Limb (tissue), 2 donors: ENCODE measurements at regions not wholly inside any gene's neighbourhood (a gene's known extent, or its start where the extent isn't known, plus 50 kb on each side); places are given as distances from the start of the nearest gene placed in this dataset.

ENCODE experiments used
- DNase-seq, 2 donors: peaks; one replicate each; pipeline ENCODE4 v3.0.0-alpha.2; 2016; ENCODE audit errors: extremely low spot score in 2 of 2

DNA sequence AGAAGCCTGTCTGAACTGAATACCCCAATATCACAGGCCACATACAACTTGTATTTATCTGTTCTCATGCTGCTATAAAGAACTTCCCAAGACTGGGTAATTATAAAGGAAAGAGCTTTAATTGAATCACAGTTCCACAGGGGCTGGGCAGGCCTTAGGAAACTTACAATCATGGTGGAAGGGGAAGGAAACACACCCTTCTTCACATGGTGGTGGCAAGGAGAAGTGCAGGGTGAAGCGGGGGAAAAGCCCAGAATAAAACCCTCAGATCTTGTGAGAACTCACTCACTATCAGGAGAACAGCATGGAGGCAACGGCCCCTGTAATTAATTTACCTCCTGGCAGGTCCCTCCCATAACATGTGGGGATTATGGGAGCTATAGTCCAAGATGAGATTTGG is 50.3 kb upstream of the FNDC1 start:
- DNase-seq, result no peak

DNA sequence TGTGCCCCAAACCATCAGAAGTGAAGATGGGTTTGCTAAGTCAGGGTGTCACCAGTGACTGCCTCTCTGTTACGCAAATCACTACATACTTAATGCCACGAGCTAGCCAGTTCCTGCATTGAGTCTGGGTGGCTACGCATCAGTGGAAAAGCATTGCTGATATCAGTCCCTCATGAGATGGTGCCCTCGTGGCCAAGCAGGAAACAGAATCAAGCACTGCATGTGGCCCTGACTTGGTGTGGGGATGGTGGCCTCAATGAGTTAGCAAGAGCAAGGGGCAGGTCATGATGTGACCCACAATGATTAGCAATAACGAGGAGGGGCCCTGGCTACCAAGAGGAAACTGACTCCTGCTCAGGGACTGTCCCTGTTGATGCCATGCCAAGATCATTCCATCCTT is 51.6 kb upstream of the FNDC1 start:
- no peak for DNase-seq

DNA sequence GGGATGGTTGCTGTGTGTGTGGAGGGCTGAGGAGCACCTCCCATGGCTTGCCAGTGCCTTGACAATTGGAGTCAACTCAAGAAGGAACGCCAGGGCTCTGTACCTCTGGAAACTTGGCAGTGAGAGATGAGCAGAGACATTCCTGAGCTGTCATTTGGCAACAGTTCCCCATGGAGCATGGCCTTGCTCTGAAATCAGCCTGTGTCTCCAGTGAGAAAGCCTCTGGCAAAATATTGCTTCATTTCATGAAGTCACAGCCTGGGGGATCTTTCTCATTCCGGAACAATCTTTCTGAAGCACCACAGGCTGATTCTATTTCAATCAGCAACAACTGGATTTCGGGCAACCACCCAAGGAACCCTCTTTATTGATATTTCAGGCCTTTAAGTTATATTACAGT is 52.2 kb upstream of the FNDC1 start:
- no peak for DNase-seq

DNA sequence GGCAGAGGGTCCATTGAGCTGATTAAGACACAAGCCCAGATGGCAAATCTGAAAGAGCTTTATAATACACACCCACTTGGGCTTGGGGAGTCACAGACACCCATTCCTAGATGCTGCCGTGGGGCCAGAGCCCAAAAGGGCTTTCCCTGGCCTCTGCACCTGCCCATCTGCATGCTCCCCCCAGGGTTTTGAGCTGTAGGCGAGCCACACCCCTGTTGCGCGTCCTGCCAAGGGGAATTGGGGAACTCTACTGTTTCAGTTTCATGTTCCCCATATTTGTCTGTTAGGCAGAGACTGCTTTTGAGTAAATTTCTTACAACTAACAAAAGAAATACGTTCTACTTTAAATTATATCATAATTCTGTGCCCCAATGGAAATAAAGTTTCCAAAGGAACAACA is 52.9 kb upstream of the FNDC1 start:
- DNase-seq, result no peak

DNA sequence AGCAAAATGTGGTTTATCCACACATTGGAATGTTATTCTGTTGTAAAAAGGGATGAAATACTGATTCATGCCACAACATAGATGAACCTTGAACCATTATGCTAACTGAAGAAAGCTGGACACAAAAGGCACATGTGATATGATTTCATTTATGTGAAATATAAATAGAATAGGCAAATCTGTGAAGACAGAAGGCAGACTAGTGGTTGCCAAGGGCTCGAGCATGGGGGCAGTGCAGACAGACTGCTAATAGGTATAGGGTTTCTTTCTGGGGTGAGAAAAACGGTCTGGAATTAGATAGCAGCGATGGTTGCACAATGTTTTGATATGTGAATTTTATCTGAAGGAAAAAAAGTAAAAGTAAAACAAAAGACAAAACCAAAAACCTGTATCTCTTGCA is 54.6 kb upstream of the FNDC1 start:
- DNase-seq, result no peak

DNA sequence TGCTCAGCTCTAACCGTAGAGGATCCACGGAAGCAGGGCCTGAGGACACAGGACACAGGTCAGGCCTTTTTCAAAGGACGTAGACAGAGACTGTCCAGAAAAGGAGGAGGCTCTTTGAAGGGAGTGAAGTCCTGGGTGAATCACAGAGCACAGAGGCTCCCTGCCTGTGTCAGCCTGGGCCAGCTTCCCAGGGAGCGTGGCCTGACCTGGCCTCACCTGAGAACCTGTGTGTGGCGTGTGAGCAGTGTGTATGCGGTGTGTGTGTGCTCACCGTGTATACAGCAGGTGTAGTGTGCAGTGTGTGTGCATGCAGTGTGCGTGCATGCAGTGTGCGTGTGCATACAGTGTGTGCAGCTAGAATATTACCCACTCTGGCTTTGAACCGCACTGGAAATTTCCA is 56.0 kb upstream of the FNDC1 start:
- no peak for DNase-seq

DNA sequence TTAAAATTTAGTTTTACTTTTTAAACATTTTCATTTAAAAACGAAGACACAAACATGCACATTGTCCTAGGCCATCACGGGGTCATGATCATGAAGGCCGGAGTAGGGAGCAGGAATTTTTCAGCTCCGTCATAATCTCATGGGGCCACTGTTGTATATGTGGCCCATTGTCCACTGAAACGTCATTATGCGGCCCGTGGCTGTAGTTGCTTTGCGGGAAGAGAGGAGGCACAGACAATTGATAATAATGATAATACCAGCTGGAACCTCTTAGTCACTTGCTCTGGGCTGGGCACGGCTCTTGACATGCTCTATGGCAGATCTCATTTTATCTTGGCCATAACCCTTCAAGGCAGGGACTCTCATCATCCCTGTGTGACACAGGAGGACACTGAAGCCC is 56.5 kb upstream of the FNDC1 start:
- no peak for DNase-seq

DNA sequence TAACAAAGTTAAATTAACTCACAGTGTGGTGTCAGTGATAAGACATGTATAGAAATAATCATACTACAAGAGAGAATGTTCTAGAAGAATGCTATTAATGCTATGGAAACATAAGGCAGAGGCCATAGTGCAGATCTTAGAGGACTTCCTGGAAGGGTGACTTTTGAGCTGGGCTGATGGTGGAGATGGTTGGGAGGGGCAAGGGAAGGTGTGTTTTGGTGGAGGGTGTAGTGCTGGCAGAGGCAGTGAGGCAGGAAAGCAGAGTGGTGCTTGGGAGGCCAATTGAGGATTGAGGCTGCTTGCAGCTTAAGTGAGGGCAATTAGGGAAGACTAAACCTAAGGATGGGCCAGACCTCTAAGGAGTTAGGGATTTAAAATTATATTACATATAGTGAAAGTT is 58.5 kb upstream of the FNDC1 start:
- DNase-seq, result no peak

DNA sequence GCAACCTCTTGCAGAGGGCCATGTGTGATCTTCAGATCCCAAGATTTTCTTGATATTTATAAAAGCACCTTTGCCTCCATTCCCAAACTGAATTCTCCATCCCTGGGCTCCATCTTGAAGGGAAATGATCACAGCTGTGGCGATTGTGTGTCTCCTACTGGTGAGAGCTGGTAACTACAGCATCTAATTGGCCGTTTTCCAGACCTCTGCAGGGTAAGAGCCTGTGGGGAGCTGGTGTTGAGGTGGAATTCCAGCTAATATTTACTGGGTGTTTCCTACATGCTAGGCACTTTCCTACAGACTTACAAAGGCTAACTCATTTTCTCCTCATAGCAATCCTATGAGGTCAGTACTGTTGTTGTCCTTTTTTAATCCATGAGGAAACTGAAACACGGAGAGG is 59.2 kb upstream of the FNDC1 start:
- DNase-seq, result no peak

DNA sequence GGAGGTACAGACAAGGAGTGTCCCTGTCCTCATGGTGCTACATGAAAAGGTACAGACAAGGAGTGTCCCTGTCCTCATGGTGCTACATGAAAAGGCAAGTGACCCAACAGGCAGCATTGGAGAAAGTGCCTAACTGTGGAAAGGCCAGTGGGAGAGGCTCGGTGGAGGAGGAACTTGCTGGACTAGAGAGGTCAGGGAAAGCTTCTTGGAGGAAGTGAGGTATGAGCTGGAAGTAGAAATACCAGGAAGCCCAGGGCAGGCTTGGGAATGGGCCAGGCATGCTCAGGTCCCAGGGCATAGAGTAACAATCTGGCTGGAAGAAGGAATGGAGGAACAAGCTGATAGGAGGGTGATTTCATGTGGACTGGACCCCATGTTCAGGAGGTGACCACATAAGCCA is 59.8 kb upstream of the FNDC1 start:
- no peak for DNase-seq

DNA sequence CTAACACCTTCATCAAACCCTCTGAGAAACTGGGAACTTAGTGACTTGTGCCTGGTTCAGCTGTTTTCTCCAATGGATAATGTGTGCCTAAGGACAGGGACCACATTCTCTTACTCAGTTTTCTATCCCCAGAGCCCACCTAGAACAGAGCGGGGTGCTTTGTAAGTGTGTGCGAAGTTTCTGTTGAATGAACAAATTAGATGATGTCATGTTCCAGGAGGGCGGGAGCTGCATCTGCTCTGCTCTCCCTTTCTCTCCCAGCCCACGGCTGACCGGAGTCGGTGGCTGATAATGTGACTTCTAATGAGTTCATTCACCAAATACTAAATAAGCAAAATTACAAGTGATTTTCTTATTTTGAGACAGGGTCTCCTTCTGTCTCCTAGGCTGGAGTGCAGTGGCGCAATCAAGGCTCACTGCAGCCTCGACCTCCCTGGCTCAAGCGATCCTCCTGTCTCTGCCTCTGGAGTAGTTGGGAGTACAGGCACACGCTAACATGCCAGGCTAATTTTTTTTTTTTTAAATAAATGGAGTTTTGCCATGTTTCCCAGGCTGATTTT is 60.7 kb upstream of the FNDC1 start:
- DNase-seq, result no peak

DNA sequence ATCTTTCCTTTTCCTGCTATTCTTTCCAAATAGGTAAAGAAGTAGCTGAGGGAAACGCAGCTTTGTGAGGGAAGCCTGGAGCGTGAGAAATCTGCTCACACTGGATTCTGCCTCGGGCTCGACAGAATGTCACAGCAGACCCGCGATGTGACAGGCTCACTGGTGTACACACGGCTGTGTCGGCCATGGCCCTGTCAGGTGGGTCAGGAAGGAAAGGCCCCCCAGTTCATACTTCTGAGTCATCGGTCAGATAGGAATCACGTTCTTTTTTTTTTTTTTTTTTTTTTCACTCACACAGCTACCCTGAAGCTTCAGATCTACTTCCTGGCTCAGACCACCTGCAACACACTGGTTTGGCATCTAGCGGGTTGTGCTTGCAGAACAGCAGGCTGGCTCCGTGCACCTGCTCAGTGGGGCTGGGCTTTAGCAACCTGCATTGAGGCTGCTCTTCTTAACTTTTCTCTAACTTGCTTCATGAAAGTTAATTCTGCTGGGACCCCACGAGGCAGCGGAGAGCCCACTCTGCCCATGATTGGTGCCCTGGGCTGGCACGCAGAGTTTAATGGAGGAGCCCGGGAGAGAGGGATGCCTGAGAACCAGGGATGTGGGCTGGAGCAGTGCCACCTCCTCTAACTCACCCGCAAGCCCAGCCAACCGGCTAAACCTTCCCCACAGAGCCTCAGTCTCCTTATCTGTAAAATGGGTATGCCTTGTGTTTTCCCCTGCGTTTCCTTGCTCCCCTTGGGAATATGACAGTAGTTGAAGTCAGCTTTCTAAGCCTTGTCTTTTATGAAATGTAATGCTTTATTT is 61.5 kb upstream of the FNDC1 start:
- DNase-seq, result no peak

DNA sequence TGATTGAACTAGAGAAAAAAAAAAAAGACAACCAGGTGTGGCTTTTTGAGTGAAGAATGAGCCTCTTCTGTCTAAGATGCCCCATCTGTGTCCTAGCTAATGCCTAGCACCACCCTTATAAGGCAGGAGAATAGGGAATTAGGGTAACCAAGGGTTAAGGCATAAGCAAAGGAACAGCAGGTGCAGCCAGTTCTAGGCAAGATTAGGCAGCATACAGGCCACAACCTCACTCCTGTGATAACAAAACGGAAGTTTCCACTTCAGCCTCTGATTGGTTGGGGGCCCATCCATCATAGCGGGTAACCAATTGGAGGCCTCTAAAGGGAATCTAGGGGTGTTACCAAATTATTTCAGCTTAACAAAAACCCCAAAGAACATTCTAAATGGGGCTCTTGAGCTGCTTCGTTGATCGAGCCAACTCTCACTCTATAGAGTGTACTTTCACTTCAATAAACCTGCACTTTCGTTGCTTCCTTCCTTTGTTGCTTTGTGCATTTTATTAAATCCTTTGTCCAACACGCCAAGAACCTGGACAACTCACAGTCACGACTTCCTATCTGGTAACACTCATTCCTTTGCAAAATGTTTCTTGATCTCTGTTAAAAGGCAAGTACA is 61.9 kb upstream of the TAGAP start:
- peak in 1 of 2 donors; percentile 59 for DNase-seq

DNA sequence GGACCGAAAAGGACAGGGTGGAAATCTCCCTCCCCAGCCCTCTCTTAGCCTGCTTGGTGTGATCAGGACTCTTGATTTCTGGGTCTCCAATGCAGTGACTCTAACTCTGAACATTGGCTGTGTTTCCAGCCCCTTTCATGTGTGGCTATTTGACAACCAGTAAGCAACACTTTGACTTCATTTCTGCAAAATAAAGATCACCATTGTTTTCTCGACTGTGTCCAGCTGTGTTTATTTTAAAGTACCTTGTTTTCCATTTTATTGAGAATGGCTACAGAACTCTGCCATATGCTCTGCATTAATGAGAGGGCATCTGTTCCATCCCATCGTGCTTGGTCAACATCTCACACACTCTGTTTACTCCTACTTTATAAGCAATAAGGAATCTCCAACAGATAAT is 60.9 kb upstream of the TAGAP start:
- DNase-seq, result no peak

DNA sequence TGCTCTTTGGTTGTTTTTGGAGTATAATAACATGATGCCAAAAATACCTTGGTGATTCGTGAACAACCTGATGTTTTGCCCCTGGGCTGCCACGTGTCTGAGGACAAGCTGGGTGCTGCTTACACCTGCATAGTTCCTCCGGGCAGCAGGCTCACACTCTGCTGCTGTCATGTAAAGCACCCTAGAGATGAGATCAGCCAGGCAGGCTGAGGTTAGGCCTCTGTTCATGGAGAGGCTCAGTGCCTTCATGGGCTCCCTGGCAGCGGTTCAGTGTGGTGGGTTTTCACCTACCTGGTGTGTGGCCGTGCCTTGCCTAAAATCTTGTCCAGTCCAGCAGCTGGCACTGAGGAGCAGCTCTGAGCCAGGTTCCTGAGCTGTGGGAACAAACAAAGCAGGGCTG is 60.1 kb upstream of the TAGAP start:
- DNase-seq, result no peak

DNA sequence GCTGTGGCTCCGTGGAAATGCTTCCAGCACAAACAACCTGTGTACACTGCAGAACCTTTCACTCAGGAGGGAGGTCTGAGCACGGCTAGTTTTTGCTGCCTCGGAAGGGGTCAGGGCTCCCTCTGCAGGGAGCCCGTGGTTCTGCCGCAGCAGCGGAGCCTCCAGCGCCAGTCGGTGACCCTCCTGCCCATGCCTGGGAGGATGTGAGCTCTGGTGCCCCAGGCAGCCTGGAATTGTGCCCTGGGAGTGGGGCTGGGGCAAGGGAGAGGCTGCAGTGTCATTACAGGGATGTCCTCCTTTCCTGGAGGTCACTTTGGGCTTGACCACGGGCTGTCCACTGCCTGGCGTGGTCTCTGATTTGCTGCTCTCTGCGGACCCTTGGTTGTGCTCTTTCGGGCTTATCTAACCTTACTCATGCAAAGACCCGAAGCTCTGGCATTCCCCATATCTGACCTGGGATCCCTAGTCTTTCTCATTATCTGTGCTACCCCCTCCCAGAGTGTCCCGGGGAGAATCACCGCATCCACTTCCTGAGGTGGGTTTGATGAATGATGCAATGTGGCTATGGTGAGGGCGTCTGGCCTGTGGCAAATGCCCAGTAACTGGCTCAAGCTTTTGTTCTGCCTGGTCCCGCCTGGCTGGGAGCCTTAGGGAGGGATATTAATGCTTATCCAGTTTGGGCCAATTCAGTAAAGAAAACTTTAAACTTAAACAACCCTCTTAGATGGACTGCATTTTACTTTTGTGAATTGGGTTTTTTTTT is 59.6 kb upstream of the TAGAP start:
- peak in 1 of 2 donors; percentile 72 for DNase-seq

DNA sequence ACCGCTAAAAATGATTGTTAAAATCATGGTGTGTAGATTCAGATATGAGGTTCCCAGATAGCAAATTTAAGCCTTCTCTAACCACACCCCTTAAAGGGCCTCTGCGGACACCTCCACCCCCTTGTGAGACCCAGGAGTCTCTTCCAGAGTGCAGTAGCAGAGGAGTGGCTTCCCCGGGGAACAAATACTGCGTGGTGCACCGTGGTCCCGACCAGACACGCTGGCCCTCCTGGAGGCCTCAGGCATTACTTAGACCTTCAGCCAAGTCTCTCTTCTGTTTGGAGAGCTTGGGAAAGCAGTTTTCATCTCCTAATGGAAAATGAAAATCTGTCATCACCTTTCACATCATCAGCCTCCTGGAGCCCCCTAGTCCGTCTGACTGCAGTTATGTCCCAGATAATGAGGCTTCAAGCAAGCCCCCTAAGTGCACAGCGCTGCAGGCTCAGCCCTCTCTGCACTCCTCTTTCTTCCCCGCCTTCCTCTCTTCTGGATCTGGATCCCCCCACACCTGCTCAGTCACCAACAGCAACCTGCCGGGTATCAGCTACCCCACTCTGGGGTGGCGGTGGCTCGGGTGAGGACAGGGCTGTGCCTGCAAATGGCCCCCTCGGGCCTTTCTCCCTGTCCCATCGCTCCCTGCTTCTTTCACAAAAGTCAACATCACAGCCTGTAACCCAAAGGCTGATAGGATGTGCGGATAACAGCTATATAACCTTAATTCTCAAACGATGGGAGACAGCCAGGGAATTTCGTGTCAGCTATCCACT is 58.8 kb upstream of the TAGAP start:
- no peak for DNase-seq

DNA sequence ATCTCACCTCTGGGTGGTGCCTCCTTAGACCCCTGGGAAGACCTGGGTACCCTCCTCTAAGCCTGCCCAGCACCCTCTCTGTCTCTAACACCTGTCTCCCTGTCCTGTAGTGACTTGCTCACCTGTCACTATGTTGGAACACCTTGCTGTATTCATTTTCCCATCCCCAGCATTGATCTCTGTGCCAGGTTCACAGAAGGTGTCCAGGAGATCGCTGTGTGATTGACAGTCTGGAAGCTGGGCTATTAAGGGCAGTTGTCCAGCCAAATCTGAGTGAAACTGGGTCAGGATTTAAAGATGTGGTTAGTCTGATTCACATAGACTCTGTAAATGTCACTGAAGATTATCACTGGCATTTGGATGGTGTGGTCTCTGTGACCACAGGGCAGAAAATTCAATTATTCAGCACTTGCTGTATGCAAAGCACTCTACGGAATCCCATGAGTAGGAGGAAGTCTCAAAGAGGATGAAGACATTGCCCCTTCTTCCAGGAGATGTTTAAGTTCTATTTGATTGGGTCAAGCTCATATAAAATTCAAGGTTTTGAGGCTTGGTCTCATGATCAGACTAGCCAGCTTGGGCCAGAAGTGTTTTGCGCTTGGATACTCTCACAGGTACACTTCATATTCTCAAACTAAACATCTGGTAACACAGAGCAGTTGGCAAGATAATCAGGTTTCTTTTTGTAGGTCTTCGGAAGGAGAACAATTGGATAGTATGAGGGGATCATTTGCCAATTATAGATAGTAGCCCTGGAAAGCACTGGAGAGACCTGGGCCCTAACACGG is 57.8 kb upstream of the TAGAP start:
- no peak for DNase-seq

DNA sequence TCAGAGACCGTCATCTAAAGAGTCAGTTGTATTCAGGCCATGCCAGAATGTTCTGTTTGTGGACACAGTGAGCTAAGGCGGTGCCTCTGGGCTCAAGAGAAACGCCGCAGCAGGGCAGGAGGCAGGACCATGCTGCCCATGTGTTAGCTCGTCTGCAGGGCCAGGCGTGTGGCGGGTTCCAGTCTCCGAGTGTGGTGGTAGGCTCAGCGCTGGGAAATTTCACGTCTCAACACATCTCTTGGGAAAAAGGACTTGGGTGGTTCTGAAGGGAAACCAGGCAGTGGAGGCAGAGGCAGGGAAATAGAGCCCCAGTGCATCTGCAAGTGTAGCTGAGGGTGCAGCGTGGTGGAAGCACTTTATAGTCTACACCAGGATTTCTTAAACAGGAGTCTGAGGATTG is 56.9 kb upstream of the TAGAP start:
- DNase-seq, result no peak

DNA sequence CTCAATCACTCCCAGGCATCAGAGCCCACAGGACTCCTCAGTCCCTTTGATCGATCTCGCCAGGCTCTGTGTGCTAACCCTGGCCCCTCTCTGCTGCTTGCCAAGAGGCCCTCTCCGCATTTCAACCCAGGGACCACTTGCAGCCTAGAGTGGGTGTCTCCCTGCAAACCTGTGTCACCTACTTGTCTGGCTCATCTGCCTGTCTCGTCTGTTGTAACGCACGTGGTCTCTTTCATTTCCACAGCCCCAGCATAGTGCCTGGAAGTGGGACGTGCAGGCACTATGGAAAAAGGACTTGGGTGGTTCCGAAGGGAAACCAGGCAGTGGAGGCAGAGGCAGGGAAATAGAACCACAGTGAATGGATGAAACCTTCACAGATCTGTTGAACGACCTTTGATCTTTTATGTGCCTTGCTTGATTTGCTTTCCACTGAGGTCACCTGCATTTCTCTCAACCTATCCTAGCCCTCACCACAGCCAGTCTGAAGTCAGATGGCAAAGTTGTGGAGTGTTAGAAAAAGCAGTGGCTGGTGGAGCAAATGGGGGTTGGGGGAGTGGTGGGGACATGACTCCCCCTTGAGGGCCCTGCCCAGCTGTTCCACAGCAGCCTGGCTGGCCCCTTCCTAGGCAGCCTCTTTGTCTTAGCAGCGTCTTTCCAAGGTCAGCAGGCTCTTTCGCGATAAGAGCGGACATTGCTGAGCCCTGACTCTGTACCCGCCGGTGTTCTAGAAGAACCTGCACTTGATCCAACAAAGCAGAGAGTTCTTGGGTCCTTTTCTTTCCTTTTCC is 55.8 kb upstream of the TAGAP start:
- DNase-seq, result no peak
